Duodenal mucosa (tissue), 2 donors: ENCODE measurements at regions not wholly inside any gene's neighbourhood (a gene's known extent, or its start where the extent isn't known, plus 50 kb on each side); places are given as distances from the start of the nearest gene placed in this dataset.

Experiments
- H3K27ac ChIP-seq: one replicate; pipeline ENCODE4 v1.7.0; 2013; ENCODE audit warnings: low read depth, low read length
- H3K27me3 ChIP-seq, 2 donors: one replicate each; pipeline ENCODE4 v1.7.0; 2013; ENCODE audit warnings: low read length in 2 of 2, control low read depth in 1 of 2; ENCODE audit not compliant: insufficient read depth in 2 of 2, control insufficient read depth in 1 of 2
- H3K36me3 ChIP-seq, 2 donors: one replicate each; pipeline ENCODE4 v1.7.0; 2013; ENCODE audit warnings: low read length in 2 of 2, control low read depth in 1 of 2; ENCODE audit not compliant: insufficient read depth in 2 of 2, control insufficient read depth in 1 of 2
- H3K4me1 ChIP-seq, 2 donors: one replicate each; pipeline ENCODE4 v1.7.0; 2013; ENCODE audit warnings: low read length in 2 of 2, control low read depth in 1 of 2; ENCODE audit not compliant: insufficient read depth in 2 of 2, control insufficient read depth in 1 of 2
- H3K4me3 ChIP-seq, 2 donors: one replicate each; pipeline ENCODE4 v1.7.0; 2013; ENCODE audit warnings: low read length in 2 of 2, low read depth in 1 of 2
- H3K9ac ChIP-seq, 2 donors: one replicate each; pipeline ENCODE4 v1.7.0; 2013; ENCODE audit warnings: low read length in 2 of 2, low read depth in 1 of 2
- H3K9me3 ChIP-seq, 2 donors: one replicate each; pipeline ENCODE4 v1.7.0; 2013; ENCODE audit warnings: low read length in 2 of 2, control low read depth in 1 of 2; ENCODE audit not compliant: control insufficient read depth in 1 of 2

- Histone ChIP-seq H3K9ac (no peak overlapping the region), H3K36me3 (no peaks in the 10 kb centered on the region), H3K4me3 (no peak overlapping the region), H3K27me3 (no peaks in the 10 kb centered on the region), H3K4me1 (no peaks in the 10 kb centered on the region), H3K27ac (no peak overlapping the region), H3K9me3 (peaks cover 0 to 6% of the 10 kb centered on the region in 2 donors)
These were observed 1132.7 kb downstream of the SLITRK1 start for GRCh38 chr13:82749551-82749950.

DNA sequence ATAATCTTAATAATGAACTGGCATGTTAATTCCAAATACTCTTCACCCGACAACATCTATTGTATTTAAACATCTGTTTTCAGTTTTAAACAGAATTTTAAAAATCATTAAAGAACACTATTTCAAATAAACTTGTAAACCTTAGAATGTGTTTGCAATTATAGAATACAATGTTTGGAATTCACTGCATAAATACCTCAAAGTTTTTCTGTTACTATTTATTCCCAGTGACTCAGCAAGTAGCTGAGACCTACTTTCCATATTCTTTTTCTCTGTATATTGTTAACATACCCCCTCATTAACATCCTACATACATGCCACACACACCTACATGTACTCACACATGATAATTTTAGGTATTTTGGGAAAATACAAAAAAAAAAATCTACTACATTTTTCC lies 1134.3 kb downstream of the SLITRK1 start:
- H3K9ac ChIP-seq: no peak overlapping the region
- H3K9me3 ChIP-seq: peaks cover 0 to 6% of the 10 kb centered on the region in 2 donors
- no peak overlapping the region for H3K4me3 ChIP-seq
- no peak overlapping the region for H3K27ac ChIP-seq
- no peaks in the 10 kb centered on the region for H3K36me3 ChIP-seq
- no peaks in the 10 kb centered on the region for H3K27me3 ChIP-seq
- H3K4me1 ChIP-seq: no peaks in the 10 kb centered on the region

- H3K9ac ChIP-seq: no peak overlapping the region
- no peak overlapping the region for H3K27ac ChIP-seq
- H3K4me3 ChIP-seq: no peak overlapping the region
- no peaks in the 10 kb centered on the region for H3K4me1 ChIP-seq
- H3K27me3 ChIP-seq: no peaks in the 10 kb centered on the region
- peaks cover 0 to 6% of the 10 kb centered on the region in 2 donors for H3K9me3 ChIP-seq
- no peaks in the 10 kb centered on the region for H3K36me3 ChIP-seq
These were observed 1135.0 kb downstream of the SLITRK1 start for GRCh38 chr13:82747291-82747690.

DNA sequence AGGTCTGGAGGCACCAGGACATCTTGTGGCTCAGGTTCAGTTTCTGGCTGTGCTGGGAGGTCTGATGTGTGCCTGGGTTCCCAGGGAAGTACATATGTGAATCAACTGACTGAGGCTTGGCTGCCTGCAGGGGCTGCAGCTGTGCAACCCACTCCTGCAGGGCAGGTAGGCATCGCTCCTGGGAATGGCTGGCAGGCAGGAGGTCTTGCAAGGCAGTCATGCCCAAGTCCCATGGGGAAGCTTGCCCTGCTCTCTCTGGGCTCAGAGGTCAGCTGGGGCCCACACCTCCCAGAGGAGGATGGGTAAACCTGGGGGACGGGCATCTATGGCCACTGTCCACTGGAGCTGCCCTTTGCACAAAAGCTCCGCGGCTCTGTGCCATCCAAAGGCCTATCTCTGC lies 1141.8 kb downstream of the SLITRK1 start:
- H3K27ac ChIP-seq: no peak overlapping the region
- H3K27me3 ChIP-seq: no peaks in the 10 kb centered on the region
- H3K9ac ChIP-seq: no peak overlapping the region
- H3K4me1 ChIP-seq: no peaks in the 10 kb centered on the region
- peaks cover 5 to 9% of the 10 kb centered on the region in 2 donors for H3K9me3 ChIP-seq
- H3K4me3 ChIP-seq: no peak overlapping the region
- H3K36me3 ChIP-seq: no peaks in the 10 kb centered on the region

DNA sequence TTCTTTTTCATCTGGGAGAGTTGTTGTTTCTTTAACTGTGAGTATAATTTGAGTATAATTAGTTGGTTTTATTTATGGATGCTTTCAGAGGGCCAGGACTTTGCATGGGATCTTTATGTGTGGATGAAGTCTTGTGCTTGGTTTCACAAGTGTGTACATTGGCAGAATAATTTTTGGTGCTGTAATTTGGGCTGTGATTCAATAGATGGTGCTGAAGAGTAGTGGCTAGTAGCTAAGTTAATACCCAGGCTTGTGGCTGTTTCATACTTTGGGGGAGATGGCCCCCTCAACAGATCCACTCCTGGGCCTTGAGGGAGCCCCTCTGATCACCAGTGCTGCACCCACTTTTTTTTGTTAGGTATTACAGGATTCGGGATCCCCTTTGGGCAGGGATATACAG lies 1142.4 kb downstream of the SLITRK1 start:
- H3K36me3 ChIP-seq: no peaks in the 10 kb centered on the region
- H3K27me3 ChIP-seq: no peaks in the 10 kb centered on the region
- no peak overlapping the region for H3K9ac ChIP-seq
- no peaks in the 10 kb centered on the region for H3K4me1 ChIP-seq
- peaks cover 5 to 9% of the 10 kb centered on the region in 2 donors for H3K9me3 ChIP-seq
- no peak overlapping the region for H3K4me3 ChIP-seq
- no peak overlapping the region for H3K27ac ChIP-seq

DNA sequence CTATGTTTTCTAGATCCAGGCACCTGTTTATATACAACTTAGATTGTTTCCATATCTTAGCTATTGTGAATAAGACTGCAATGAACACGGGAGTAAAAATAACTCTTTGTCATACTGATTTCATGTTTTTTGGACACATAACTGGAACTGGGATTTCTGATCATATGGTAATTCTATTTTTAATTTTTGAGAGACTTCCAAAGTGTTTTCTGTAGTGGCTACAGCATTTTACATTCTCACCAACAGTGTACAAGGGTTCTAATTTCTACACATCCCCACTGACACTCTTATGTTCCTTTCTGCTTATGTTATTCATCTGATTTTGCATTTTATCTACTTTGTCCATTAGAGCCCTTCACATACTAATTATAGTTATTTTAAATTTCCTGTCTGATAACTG lies 1152.9 kb downstream of the SLITRK1 start:
- Histone ChIP-seq H3K4me1 (no peaks in the 10 kb centered on the region), H3K4me3 (no peak overlapping the region), H3K27me3 (no peaks in the 10 kb centered on the region), H3K9me3 (peaks cover 0 to 3% of the 10 kb centered on the region in 2 donors), H3K9ac (no peak overlapping the region), H3K27ac (no peak overlapping the region), H3K36me3 (no peaks in the 10 kb centered on the region)

DNA sequence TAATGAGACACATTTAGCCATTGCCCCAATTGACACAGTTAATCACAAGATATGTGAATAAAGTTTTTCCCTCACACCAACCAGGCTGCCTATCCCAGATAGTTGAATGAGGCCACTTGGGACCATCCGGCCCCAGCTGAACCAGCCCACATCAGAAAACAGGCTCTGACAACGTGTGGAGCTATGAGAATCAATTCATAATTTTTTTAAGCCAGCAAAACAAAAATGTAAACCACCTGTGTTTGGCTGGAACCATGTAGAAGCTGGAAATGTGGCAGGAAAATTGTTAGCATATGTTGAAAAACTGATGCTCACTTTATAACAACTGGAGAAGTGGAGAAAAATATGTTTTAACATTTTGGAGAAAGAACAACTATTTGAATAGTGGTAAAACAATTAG lies 1161.3 kb downstream of the SLITRK1 start:
- H3K4me3 ChIP-seq: no peak overlapping the region
- no peak overlapping the region for H3K27ac ChIP-seq
- no peaks in the 10 kb centered on the region for H3K27me3 ChIP-seq
- no peaks in the 10 kb centered on the region for H3K4me1 ChIP-seq
- no peaks in the 10 kb centered on the region for H3K36me3 ChIP-seq
- peaks cover 0 to 7% of the 10 kb centered on the region in 2 donors for H3K9me3 ChIP-seq
- H3K9ac ChIP-seq: no peak overlapping the region

- peaks cover 0 to 8% of the 10 kb centered on the region in 2 donors for H3K9me3 ChIP-seq
- H3K27ac ChIP-seq: no peak overlapping the region
These were observed 1162.3 kb downstream of the SLITRK1 start for GRCh38 chr13:82719987-82720386.

GRCh38 chr13:82717249-82717648 lies 1165.0 kb downstream of the SLITRK1 start:
- no peaks in the 10 kb centered on the region for H3K36me3 ChIP-seq
- no peak overlapping the region for H3K9ac ChIP-seq
- no peak overlapping the region for H3K4me3 ChIP-seq
- H3K4me1 ChIP-seq: no peaks in the 10 kb centered on the region
- no peak overlapping the region for H3K27ac ChIP-seq
- peaks cover 0 to 7% of the 10 kb centered on the region in 2 donors for H3K9me3 ChIP-seq
- no peaks in the 10 kb centered on the region for H3K27me3 ChIP-seq

More at GRCh38 chr13:82719987-82720386, 1162.3 kb downstream of the SLITRK1 start:
- H3K36me3 ChIP-seq: no peaks in the 10 kb centered on the region
- no peak overlapping the region for H3K9ac ChIP-seq
- H3K27me3 ChIP-seq: no peaks in the 10 kb centered on the region
- H3K4me3 ChIP-seq: no peak overlapping the region
- no peaks in the 10 kb centered on the region for H3K4me1 ChIP-seq

DNA sequence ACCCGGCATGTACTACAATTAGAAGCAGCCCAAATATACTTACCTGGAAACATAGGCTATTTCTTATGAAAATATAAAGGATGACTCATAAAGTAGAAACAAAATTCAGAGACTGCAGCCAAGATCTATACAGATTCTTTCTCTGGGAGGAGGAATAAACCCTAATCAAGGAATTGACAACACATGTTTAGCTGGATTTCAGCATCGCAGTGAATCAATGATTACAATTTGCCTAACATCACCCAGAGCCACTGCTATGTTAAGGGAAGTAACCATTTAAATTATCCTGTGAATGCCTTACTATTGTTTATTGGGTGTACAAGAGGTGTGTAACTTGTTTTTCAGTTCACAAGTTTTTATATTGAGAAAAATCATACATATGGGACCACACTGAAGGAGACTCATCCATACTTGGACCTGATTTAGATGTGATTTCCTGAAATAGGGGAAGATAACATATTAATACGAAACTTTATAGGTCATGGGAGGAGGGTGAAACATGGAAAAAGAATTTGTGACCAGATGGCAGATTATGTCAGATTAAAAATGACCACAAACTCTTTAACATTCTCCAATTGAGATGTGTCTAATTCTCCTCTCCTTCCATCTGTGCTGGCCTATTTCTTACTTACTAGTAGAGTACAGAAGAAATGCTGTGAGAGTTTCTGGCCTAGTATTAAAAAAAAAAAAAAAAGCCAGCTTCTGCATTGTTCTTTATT lies 1168.4 kb downstream of the SLITRK1 start:
- Histone ChIP-seq H3K9ac (no peak overlapping the region), H3K36me3 (no peaks in the 10 kb centered on the region), H3K27ac (no peak overlapping the region), H3K9me3 (peaks cover 0 to 3% of the 10 kb centered on the region in 2 donors), H3K27me3 (no peaks in the 10 kb centered on the region), H3K4me1 (no peaks in the 10 kb centered on the region), H3K4me3 (no peak overlapping the region)
